GM23248 (cell line): ENCODE measurements at regions not wholly inside any gene's neighbourhood (a gene's known extent, or its start where the extent isn't known, plus 50 kb on each side); places are given as distances from the start of the nearest gene placed in this dataset.

Experiments
- DNase-seq: peaks from one replicate; pipeline ENCODE4 v3.0.0-alpha.2; 2015
- H2AFZ ChIP-seq: fragments of 200-600 bp; sonication (generic); 2 replicates; pipeline ENCODE4 v1.6.1; 2016; ENCODE audit warnings: antibody characterized with exemption
- H3F3A ChIP-seq: fragments of 200-600 bp; sonication (generic); 2 replicates; pipeline ENCODE4 v1.6.1; 2016; ENCODE audit warnings: mild to moderate bottlenecking, antibody characterized with exemption, mixed run types; ENCODE audit not compliant: insufficient read depth
- H3K27ac ChIP-seq: fragments of 200-600 bp; sonication (generic); 2 replicates; pipeline ENCODE4 v1.5.1; 2016; ENCODE audit warnings: mild to moderate bottlenecking
- H3K27me3 ChIP-seq: fragments of 200-600 bp; sonication (generic); replicated peaks from 2 replicates; pipeline ENCODE4 v1.6.1; 2016; ENCODE audit warnings: mild to moderate bottlenecking; ENCODE audit not compliant: insufficient read depth
- H3K36me3 ChIP-seq: fragments of 200-600 bp; sonication (generic); 2 replicates; pipeline ENCODE4 v1.6.1; 2016; ENCODE audit warnings: low read depth, mild to moderate bottlenecking
- H3K4me1 ChIP-seq: fragments of 200-600 bp; sonication (generic); 2 replicates; pipeline ENCODE4 v1.6.1; 2016; ENCODE audit warnings: mild to moderate bottlenecking; ENCODE audit not compliant: insufficient read depth
- H3K4me2 ChIP-seq: fragments of 200-600 bp; sonication (generic); one replicate; pipeline ENCODE4 v1.6.1; 2016; ENCODE audit warnings: mild to moderate bottlenecking; ENCODE audit not compliant: unreplicated experiment
- H3K4me3 ChIP-seq: fragments of 200-600 bp; sonication (generic); 2 replicates; pipeline ENCODE4 v1.5.1; 2016; ENCODE audit warnings: mild to moderate bottlenecking
- H3K79me2 ChIP-seq: fragments of 200-600 bp; sonication (generic); 2 replicates; pipeline ENCODE4 v1.6.1; 2016; ENCODE audit warnings: mild to moderate bottlenecking; ENCODE audit not compliant: insufficient read depth
- H3K9ac ChIP-seq: fragments of 200-600 bp; sonication (generic); 2 replicates; pipeline ENCODE4 v1.6.1; 2016; ENCODE audit warnings: mild to moderate bottlenecking
- H3K9me2 ChIP-seq: fragments of 200-600 bp; sonication (generic); 2 replicates; pipeline ENCODE4 v1.6.1; 2016; ENCODE audit warnings: mixed run types, mild to moderate bottlenecking, moderate library complexity; ENCODE audit not compliant: insufficient read depth
- H3K9me3 ChIP-seq: fragments of 200-600 bp; sonication (generic); one replicate; pipeline ENCODE4 v1.6.1; 2017; ENCODE audit warnings: low read depth
- H4K20me1 ChIP-seq: fragments of 200-600 bp; sonication (generic); 2 replicates; pipeline ENCODE4 v1.6.0; 2016; ENCODE audit not compliant: insufficient read depth
- EZH2 ChIP-seq: fragments of 200-600 bp; sonication (generic); IDR thresholded peaks from 2 replicates; pipeline ENCODE4 v1.6.1; 2018; ENCODE audit warnings: antibody characterized with exemption, mild to moderate bottlenecking; ENCODE audit not compliant: insufficient read depth, poor library complexity, severe bottlenecking
- EZH2phosphoT487 ChIP-seq: fragments of 200-600 bp; sonication (generic); IDR thresholded peaks from 2 replicates; pipeline ENCODE4 v1.6.1; 2018; ENCODE audit warnings: antibody characterized with exemption, moderate library complexity, mild to moderate bottlenecking, low read depth; ENCODE audit not compliant: insufficient read depth
- WGBS, 2 experiments: methylation state at CpG; one replicate each; pipeline ENCODE4 v1.1.6; 2015 to 2017; ENCODE audit warnings: low lambda C conversion rate in 2 of 2, low coverage in 1 of 2; ENCODE audit errors: missing lambda C conversion rate in 2 of 2; 5-methylcytosine and 5-hydroxymethylcytosine counted together
- in situ Hi-C: fragments of 300-500 bp; cut with MboI; formaldehyde crosslinking; loops from 2 replicates; pipeline ENCODE4 v1.15.0; 2020

DNA sequence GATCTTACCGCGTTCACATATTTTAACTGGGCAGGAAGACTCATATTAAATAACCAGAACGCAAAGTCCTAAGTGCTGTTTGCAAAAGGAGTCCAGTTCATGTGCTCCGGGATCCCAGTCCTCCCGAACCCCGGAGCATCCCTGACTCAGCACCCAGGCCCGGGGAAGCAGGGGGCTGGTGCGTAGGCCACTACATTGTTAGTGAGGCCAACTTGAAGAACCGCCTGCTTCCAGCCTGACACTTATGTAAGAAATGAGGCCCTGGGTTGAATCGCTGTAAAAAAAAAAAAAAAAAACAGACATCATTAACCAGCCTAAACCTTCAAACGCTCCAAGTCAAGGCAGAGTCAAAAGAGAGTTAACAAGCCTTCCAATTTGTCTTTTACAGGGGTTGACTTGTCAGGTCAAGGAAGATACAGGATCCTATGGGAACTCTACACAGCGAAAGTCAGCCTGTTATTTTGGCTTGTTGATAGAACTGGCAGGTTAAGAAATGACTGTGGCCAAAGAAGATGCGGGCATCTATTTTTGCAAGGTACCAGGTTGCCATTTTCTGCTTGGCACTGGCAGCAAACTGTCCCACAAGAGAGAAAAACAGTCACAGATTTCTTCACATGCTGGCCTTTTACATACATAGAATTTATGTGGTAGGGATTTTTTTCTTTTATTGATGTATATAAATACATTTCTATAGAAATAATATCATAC is 93.3 kb downstream of the ACTL7B start:
- DNase-seq: no peak
- TF ChIP-seq EZH2 (no peak), EZH2phosphoT487 (no peak)
- Histone ChIP-seq H3K27ac (no peak overlapping the region), H3K9me2 (no peaks in the 10 kb centered on the region), H3K4me2 (no peak overlapping the region), H3K9ac (no peak overlapping the region), H4K20me1 (no peaks in the 10 kb centered on the region), H3K27me3 (no peaks in the 10 kb centered on the region; the same call in 1 of the 2 replicates), H3K4me3 (no peak overlapping the region), H3K9me3 (no peaks in the 10 kb centered on the region), H2AFZ (no peak overlapping the region), H3K4me1 (peaks cover 6% of the 10 kb centered on the region; the same call in 1 of the 2 replicates), H3F3A (no peaks in the 10 kb centered on the region), H3K79me2 (no peaks in the 10 kb centered on the region), H3K36me3 (no peaks in the 10 kb centered on the region)
- in situ Hi-C loops: loop anchor here (25.0 kb wide), 2 partner anchors 475 to 1325 kb away; no protein-coding TSS in a partner anchor
- 74 to 75% methylated on average over 13 of the region's 13 CpGs for WGBS, 2 experiments

DNA sequence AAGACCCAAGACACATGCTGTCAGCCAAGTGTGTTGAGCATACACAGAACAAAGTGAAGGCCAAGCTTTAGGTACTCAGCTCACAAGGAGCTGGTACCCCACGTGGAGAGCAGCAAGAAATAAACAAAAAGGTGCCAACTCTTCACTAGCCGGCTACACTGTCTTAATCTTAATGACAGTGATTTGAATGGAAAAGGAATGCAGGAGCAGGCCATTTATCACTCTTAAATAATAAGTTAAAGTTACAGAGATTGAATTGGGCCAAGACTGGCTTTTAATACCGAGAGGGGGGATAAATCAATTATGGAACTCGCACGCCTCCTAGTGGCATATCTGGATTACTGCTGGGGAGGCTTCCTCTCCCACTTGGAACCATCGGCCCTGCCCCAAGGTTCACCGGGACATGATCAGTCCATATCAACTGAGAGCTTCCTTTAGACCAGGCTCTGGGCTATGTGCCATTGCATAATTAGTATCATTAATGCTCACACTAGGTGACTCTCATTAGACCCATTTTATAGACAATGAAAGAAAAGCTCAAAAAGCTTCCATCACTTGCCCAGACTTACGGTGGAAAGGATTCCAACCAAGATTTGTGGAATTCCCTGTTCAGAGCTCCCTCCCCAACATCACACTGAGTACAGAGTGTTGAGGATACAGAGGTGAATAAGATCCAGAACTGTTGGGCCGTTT is 94.0 kb downstream of the ACTL7B start:
- Histone ChIP-seq H3F3A (no peaks in the 10 kb centered on the region), H4K20me1 (no peaks in the 10 kb centered on the region), H3K27ac (no peak overlapping the region), H3K79me2 (no peaks in the 10 kb centered on the region), H3K9ac (no peak overlapping the region), H3K4me2 (no peak overlapping the region), H3K27me3 (no peaks in the 10 kb centered on the region; the same call in 1 of the 2 replicates), H2AFZ (no peak overlapping the region), H3K9me3 (no peaks in the 10 kb centered on the region), H3K9me2 (no peaks in the 10 kb centered on the region), H3K36me3 (no peaks in the 10 kb centered on the region), H3K4me3 (no peak overlapping the region), H3K4me1 (peaks cover 6% of the 10 kb centered on the region; the same call in 1 of the 2 replicates)
- 23 to 27% methylated on average over 9 of the region's 9 CpGs for WGBS, 2 experiments
- TF ChIP-seq EZH2 (no peak), EZH2phosphoT487 (no peak)
- in situ Hi-C loops: loop anchor here (25.0 kb wide), 2 partner anchors 474 to 1324 kb away; no protein-coding TSS in a partner anchor
- DNase-seq: peak; percentile 74

DNA sequence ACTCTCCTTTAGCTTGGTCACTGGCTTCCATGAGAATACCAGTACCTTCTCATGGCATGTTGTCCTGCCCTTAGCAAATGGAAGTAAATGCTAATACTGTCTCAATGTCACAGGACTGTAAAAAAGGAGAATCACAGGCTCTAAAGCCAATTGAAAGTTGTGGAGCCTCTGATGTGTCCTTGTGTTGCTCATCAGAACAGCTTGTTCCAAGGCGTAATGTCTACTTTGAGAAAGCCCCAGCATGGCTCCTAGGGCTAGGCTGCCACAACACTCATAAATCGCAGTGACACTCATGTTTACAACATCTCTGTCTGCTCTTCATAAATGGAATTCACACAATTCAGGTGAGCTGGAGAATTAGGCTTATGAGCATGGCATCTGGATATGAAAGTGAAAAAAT is 94.9 kb downstream of the ACTL7B start:
- Histone ChIP-seq H3K27ac (no peak overlapping the region), H2AFZ (no peak overlapping the region), H3K9ac (no peak overlapping the region), H3K4me1 (peaks cover 6% of the 10 kb centered on the region; the same call in 1 of the 2 replicates), H3K4me3 (no peak overlapping the region), H3F3A (no peaks in the 10 kb centered on the region), H3K9me3 (no peaks in the 10 kb centered on the region), H3K4me2 (no peak overlapping the region), H3K27me3 (no peaks in the 10 kb centered on the region; the same call in none of the 2 replicates), H3K79me2 (no peaks in the 10 kb centered on the region), H3K36me3 (no peaks in the 10 kb centered on the region), H4K20me1 (no peaks in the 10 kb centered on the region), H3K9me2 (no peaks in the 10 kb centered on the region)
- DNase-seq: no peak
- in situ Hi-C loops: loop anchor here (25.0 kb wide), 2 partner anchors 474 to 1324 kb away; no protein-coding TSS in a partner anchor
- TF ChIP-seq EZH2 (no peak), EZH2phosphoT487 (no peak)
- WGBS, 2 experiments: 84 to 93% methylated on average over 2 of the region's 2 CpGs

GRCh38 chr9:108759835-108760234 is 96.0 kb downstream of the ACTL7B start:
- H2AFZ ChIP-seq: no peak overlapping the region
- no peak overlapping the region for H3K27ac ChIP-seq
- H3K9me3 ChIP-seq: no peaks in the 10 kb centered on the region
- H3K27me3 ChIP-seq: no peaks in the 10 kb centered on the region; the same call in none of the 2 replicates
- H3K36me3 ChIP-seq: no peaks in the 10 kb centered on the region
- 82 to 83% methylated on average over 2 of the region's 2 CpGs for WGBS, 2 experiments
- TF ChIP-seq EZH2 (no peak), EZH2phosphoT487 (no peak)
- in situ Hi-C loops: loop anchor here (5.0 to 25.0 kb wide), 4 partner anchors 195 to 1323 kb away; no protein-coding TSS in a partner anchor
- no peak overlapping the region for H3K4me2 ChIP-seq
- H4K20me1 ChIP-seq: no peaks in the 10 kb centered on the region
- peaks cover 6% of the 10 kb centered on the region; the same call in 1 of the 2 replicates for H3K4me1 ChIP-seq
- H3K79me2 ChIP-seq: no peaks in the 10 kb centered on the region
- H3K4me3 ChIP-seq: no peak overlapping the region
- no peak overlapping the region for H3K9ac ChIP-seq
- H3K9me2 ChIP-seq: no peaks in the 10 kb centered on the region
- DNase-seq: no peak
- H3F3A ChIP-seq: no peaks in the 10 kb centered on the region
